ENCODE measurements at regions not wholly inside any gene's neighbourhood (a gene's known extent, or its start where the extent isn't known, plus 50 kb on each side); places are given as distances from the start of the nearest gene placed in this dataset.
A peak's percentile ranks its signal among the peaks of the same experiment; 100 is the strongest.

DNA sequence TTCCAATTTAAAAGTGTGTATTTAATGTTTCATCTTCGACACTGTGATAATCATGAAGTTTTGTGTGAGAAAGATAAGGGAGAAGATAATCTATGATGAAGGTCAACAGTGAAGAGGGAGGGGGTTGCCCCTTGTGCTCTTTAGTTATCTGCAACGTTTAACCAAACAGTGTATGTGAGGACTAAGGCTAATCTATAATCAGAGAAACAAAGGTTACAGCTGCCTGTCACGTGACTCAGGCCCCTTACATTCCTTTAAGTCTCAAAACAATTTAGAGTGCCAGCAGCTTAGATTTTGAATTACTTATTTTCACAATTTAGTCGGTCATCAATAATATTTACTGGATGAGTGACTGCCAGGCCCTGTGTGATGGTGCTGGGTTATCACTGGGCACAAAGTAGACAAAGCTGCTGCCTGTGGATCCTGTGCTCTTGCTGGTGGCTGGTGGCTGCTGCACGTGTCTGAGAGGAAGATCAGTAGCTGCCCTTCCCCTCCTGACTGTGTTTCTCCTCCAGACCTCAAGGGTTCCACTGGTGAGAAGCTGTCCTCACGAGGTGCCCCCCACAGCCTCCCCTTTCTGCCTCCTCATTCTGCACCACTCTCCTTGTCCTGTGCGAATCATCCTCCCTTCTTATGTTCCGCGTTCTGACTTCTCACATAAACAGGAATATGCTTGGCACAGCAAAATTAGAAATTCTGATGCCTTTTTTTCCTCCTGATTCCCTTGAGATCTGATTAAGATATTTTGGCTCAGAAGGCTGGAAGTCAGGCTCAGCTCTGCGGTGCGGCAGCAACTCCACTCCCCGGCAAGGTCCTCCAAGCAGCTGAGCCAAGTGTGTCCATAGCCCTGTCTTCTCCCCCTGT is 331.1 kb upstream of the B3GAT1 start:
- no peak for DNase-seq (ENCODE audit: low spot score)

DNA sequence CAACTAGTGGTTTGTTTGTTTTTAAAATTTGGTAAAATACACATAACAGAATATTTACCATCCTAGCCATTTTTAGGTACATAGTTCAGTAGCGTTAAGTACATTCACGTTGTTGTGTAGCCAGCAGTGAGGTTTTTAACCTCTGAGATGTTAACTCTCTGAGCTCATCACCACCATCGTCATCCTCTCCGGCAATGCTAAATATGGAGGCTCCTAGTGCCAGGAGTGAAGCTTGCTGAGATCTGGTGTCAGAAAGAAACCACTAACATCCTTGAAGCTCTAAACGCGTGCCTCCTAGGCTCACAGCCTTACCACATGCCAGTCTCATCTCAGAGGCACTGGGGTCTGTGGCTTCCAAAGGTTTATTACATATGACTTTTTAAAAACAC is 330.2 kb upstream of the B3GAT1 start:
- no peak for DNase-seq (ENCODE audit: low spot score)

DNA sequence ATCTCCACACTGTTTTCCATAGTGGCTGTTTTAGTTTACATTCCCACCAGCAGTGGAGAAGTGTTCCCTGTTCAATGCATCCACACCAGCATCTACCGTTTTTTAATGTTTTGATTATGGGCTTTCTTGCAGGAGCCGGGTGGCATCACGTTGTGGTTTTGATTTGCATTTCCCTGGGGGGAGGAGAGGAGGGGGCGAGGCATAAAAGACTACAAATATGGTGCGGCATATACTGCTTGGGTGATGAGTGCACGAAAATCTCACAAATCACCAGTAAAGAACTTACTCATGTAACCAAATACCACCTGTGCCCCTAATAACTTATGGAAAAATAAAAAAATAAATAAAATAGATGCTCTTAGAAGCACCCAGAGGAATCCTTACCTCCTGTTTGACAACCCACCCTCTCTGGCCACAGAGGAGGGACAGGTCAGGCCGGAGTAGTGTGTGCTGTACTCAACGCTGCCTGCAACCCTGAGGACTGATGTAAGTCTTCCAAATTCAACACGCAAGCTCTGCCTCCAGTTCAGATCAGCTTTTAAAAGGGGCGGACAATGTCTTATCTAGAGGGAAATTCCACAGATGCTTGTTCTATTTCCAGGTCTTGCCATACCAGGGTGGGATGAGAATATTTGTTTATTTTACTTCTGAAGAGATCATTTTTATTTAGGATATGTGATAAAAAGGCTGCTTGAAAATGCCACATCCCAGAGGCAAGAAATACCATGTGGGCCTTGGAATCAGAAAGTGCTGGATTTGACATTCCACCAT is 329.6 kb upstream of the B3GAT1 start:
- no peak for DNase-seq (ENCODE audit: low spot score)

GRCh38 chr11:134740590-134741261 is 328.7 kb upstream of the B3GAT1 start:
- no peak for DNase-seq (ENCODE audit: low spot score)

DNA sequence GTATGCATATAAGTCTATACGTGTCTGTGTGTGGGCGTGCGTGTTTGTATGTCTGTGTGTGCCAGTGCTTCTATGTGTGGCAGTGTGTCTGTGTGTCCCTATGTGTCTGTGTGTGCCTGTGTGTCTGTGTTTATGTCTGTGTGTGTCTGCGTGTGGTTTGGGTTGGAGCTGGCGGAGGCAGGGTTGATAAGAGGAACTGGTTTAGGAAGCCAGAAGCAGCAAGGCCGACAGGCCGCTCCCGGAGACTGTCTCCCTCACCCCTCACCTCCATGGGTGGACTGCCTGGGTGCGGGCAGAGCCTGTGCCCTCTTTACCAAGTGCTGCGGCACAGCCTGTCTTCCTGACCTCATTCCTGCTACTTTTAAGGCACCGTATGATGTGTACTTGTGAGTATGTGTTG is 327.1 kb upstream of the B3GAT1 start:
- no peak for DNase-seq (ENCODE audit: low spot score)

GRCh38 chr11:134738581-134738980 is 326.5 kb upstream of the B3GAT1 start:
- no peak for DNase-seq (ENCODE audit: low spot score)

DNA sequence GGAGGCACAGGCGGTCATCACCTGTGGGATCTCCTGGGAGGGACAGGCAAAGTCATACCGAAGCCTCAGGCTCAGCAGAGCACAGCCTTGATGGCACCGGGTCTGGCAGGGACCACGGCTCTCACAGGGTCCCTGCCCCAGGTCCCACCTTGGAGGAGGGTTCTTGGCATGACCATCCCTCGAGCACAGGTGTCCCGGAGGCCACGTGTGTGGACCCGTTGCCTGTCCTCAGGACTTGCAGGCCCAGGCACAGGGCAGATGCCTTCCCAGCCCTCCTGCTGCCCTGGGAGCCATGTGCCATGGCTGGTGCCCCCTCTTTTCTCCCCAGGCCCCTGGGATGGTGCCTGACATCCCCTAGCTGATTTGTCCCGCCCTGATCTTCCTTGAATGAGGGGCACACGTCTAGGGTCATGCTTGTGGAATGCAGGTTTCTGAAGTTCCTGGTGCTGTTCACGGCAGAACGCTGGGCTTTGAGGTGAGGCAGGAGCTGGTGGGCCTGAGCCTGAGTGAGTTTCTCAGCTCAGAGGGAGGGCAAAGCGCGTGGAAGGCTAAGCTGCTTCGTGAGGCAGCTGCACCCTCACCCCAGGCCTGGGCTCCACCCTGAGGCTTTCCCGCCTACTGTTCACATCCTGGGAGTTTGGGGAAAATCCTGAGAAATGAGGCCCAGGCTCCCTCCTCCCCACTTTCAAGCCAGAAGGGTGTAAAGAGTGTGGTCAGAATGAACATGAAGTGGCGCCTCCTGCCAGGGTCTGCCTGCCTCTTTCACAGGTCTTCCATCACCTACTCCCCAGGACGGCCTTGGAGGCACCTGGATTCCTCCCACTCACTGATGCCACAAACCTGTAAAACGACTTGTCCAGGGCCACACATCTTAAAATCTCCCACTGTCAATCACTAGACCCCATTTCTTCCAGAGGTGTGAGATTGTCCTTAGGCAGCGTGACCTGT is 325.8 kb upstream of the B3GAT1 start:
- DNase-seq (ENCODE audit: low spot score), result no peak

DNA sequence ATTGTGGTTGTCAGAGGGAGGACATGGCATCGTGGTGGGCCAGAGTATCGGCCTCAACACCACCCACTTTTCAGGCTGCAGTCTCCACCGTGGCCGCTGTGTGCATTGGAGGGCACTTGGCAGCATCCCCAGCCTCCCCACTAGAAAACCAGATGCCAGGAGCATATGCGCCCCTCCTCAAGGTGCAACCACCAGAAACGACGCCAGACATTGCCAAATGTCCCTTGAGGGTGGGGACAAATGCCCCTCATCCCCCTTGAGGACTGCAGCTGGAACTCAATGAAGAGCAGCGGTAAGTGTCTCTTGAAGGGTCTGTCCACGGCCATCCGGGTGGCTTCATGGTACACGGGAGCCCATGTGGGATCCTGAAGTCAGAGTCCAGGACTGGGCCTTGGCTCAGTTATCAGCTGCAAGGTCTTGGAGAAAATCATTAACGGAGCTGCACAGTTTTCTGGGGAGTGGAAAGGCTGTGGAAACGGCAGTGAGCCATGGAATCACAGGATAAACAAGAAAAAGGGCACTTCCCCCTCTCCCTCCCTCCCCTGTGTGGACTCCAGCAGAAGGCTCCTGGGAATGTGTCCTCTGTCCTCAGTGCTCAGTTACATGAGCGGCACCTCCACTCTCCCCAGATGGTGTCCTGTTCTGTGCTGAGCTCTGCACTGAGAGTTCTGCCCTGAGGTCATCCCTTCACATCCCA is 324.4 kb upstream of the B3GAT1 start:
- DNase-seq (ENCODE audit: low spot score), result no peak

GRCh38 chr11:134734894-134735293 is 322.9 kb upstream of the B3GAT1 start:
- no peak for DNase-seq (ENCODE audit: low spot score)

GRCh38 chr11:134734141-134734845 is 322.3 kb upstream of the B3GAT1 start:
- no peak for DNase-seq (ENCODE audit: low spot score)

DNA sequence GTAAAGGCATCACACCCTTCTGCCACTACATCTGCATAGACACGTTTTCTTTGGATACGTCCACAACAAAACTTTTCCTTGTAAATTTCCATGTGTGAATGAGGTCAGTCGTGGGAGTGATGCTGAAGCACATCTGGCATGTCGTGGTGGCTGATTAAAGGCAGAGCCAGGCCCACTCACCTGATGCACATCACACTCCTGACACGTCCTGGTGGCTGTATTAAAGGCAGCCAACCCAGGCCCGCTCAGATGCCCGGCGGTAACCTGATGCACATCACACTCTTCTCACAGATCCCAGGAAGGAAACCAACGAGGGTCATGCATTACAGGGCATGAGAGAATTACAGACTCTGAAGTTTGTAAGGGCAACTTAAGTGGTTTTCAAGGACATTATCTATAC is 321.6 kb upstream of the B3GAT1 start:
- DNase-seq (ENCODE audit: low spot score), result no peak

GRCh38 chr11:134731213-134731961 is 319.3 kb upstream of the B3GAT1 start:
- no peak for DNase-seq (ENCODE audit: low spot score)

DNA sequence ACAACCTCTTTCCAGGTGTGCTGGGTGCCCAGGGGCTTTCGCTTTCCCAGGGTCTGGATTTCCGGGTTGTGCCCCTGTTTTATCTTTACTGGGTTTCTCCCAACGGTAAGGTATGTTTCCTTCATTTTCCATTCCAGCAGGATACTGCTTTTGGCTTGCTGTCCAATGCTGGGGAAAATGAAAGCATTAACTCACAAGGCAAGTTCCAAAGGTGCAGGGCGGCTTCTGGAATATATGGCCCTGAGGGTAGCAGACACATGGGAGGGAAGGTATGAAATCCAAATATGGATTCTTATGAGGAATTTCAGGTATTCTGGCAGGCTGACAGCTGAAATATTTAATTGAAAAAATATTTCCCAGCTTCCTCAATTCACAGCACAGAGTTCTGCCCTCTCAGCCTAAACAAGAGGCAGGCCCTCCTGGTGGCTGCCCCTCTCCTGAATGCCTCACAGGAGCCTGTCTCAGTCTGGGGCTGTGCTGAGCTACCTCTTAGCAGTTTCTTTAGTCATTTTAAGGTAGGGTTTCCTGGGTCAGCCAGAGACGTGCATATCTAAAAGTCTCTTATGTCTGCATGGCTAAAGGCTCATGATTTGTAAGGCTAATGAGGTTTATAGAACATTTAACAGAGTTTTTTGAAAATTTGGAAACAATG is 318.6 kb upstream of the B3GAT1 start:
- DNase-seq (ENCODE audit: low spot score), result no peak

- DNase-seq (ENCODE audit: low spot score), result no peak
Observed at GRCh38 chr11:134730101-134730500, 318.1 kb upstream of the B3GAT1 start.

GRCh38 chr11:134728186-134728585 is 316.1 kb upstream of the B3GAT1 start:
- DNase-seq (ENCODE audit: low spot score), result no peak

DNA sequence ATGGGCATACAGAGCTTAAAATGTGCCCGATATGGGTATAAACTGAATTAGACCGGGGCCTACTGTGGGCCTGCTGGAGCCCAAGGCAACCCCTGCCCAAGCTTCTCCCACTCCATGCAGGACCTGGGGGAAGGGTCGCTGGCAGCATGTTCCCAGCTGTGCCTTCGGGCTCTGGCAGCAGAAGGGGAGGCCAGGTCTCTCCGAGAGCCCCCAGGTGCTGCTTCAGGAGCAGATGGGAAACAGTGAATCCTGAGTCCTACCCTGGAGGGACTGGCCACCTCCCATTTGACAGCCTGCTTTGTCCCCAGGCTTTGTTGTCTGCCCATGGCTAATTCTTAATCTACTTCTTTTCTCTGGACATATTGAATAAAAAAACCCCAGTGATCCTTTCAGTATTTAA is 315.6 kb upstream of the B3GAT1 start:
- DNase-seq (ENCODE audit: low spot score), result no peak

DNA sequence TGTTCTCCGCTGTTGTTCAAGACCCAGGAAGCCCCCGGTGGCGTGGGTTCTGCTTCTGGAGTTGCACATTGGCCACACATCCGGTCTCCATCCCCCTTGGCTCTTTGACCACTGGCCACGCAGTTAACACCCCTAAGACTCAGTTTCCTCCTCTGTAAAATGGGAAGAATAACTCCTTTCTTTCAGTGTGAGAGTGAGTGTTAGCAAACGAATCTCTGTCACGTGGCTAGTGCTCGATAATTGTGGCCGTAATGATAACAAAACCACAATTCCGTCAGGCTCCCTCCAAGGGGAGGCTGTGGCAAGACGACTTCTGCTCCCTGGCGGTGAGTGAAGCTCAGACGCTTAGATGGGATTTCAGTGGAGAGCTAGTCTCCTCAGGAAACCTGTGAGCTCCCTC is 315.2 kb upstream of the B3GAT1 start:
- DNase-seq (ENCODE audit: low spot score), result peak; percentile 21

DNA sequence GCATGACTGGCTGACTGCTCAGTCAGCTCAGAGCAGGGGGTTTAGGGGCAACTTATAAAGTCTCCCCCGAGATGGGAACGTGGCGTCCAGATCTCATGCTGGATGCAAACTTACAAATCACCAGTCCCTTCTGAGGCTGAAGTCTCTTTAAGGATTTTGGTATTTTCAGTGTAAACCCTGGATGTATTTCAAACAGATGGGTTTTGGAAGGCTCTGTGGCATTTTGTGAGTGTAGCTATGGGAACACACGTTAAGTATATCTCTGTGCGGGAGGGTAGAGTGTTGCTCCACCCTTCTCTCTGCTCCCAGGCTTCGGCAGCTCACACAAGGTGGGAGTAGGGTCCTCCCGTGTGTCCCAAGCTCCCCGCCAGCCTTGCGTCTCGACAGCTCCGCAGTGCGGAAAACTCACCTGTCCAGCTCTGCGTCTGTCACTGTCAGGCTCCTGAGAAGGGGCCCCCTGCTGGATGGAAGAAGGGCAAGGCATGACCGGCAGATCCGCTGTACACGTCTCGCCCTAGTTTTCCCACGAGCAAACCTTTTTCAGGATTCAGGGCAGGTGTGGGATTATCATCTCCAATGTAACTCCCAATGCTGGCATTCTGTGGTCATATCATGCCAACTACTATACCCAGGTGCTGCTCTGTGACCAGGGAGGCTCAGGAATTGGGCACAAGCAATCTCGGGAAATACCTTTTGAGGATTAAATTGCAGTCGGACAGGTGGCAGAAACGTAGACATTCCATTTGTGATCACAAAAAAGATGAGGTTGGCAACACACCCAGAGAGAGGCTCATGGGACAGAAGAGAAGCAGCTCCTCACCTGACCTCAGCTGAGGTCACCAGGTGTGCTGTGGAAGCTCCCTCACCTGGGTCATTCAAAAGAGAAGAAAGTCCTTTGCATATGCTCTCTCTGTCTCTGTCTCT is 313.9 kb upstream of the B3GAT1 start:
- DNase-seq (ENCODE audit: low spot score), result peak; percentile 12
